ENCODE measurements at regions not wholly inside any gene's neighbourhood (a gene's known extent, or its start where the extent isn't known, plus 50 kb on each side); places are given as distances from the start of the nearest gene placed in this dataset.
"Not testable (repeated sequence)": the region's sequence is repeated elsewhere in the genome, so short reads cannot be mapped to it uniquely, and the experiment has no call there.

DNA sequence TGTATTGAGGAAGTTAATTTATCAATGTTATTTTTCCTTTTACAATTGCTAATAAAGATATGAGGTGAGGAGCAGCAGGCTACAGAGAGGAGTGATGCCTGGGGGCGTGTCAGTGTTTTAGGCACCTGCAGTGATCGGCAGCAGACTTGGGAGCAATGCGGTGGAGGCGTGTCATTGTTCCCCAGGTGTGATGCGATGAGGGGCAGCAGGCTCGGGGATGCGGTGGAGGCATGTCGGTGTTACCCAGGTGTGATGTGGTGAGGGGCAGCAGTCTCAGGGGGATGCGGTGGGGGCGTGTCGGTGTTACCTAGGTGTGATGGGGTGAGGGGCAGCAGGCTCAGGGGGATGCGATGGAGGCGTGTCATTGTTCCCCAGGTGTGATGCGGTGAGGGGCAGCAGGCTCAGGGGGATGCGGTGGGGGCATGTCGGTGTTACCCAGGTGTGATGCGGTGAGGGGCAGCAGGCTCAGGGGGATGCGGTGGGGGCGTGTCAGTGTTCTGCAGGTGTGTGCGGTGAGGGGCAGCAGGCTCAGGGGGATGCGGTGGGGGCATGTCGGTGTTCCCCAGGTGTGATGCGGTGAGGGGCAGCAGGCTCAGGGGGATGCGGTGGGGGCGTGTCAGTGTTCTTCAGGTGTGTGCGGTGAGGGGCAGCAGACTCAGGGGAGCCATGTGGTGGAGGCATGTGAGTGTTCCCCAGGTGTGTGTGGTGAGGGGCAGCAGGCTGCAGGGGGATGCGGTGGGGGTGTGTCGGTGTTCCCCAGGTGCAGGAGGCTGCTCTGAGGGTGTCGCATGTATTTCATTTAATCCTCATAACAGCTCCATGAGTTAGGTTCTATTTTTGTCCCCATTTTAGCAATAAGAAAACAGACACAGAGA is 186.2 kb upstream of the GOLGA6L22 start:
- H3K79me2 ChIP-seq (ENCODE audit: low read length); H3K9ac ChIP-seq (ENCODE audit: low read length); H3K4me2 ChIP-seq (ENCODE audit: low read depth, low read length); DNase-seq; H3K27me3 ChIP-seq (replicated peaks; ENCODE audit: insufficient read depth, low read length); H3F3A ChIP-seq (ENCODE audit: insufficient read depth, low read length); H3K9me3 ChIP-seq (replicated peaks; ENCODE audit: insufficient read depth, low read length); H3K27ac ChIP-seq (ENCODE audit: low read length); H2AFZ ChIP-seq (ENCODE audit: low read length); H4K20me1 ChIP-seq (ENCODE audit: insufficient read depth, low read length); H3K36me3 ChIP-seq (replicated peaks; ENCODE audit: insufficient read depth, low read length); H3K4me3 ChIP-seq (ENCODE audit: low read length); H3K9me2 ChIP-seq (replicated peaks; ENCODE audit: insufficient read depth, low read length); H3K4me1 ChIP-seq (ENCODE audit: low read length): not testable (repeated sequence)

- H3K9me3 ChIP-seq (replicated peaks; ENCODE audit: insufficient read depth, low read length); H3K27ac ChIP-seq (ENCODE audit: low read length); H3K4me3 ChIP-seq (ENCODE audit: low read length): not testable (repeated sequence)
Observed at GRCh38 chr15:22273185-22273584, 185.5 kb upstream of the GOLGA6L22 start.

DNA sequence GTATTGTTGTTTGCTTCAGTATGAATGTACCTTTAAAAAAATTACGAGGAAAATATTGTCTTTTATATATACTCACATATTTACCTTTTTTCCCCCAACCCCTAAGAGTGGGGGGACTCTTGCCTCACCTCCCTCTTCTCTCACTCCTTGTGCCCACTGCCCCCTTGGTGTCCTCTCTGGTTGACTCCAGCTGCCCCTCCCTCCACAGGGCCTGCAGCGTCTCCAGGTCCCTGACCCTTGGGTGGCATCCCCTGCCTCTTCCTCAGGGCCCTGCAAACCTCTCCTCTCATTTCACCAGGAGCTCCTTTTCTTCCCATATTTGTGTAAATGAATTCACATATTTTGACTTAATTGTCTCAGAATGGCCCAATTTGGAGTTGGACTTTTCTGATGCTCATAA is 184.3 kb upstream of the GOLGA6L22 start:
- H4K20me1 ChIP-seq (ENCODE audit: insufficient read depth, low read length); H3K27ac ChIP-seq (ENCODE audit: low read length); DNase-seq; H3K36me3 ChIP-seq (replicated peaks; ENCODE audit: insufficient read depth, low read length); H3K9ac ChIP-seq (ENCODE audit: low read length); H3K4me2 ChIP-seq (ENCODE audit: low read depth, low read length); H2AFZ ChIP-seq (ENCODE audit: low read length); H3K79me2 ChIP-seq (ENCODE audit: low read length); H3K4me3 ChIP-seq (ENCODE audit: low read length); H3K4me1 ChIP-seq (ENCODE audit: low read length); H3K9me2 ChIP-seq (replicated peaks; ENCODE audit: insufficient read depth, low read length); H3K27me3 ChIP-seq (replicated peaks; ENCODE audit: insufficient read depth, low read length); H3K9me3 ChIP-seq (replicated peaks; ENCODE audit: insufficient read depth, low read length); H3F3A ChIP-seq (ENCODE audit: insufficient read depth, low read length): not testable (repeated sequence)

More at GRCh38 chr15:22273185-22273584, 185.5 kb upstream of the GOLGA6L22 start:
- H3K4me2 ChIP-seq (ENCODE audit: low read depth, low read length); H4K20me1 ChIP-seq (ENCODE audit: insufficient read depth, low read length); H3K9ac ChIP-seq (ENCODE audit: low read length); H3F3A ChIP-seq (ENCODE audit: insufficient read depth, low read length); H3K4me1 ChIP-seq (ENCODE audit: low read length); H3K79me2 ChIP-seq (ENCODE audit: low read length); H3K9me2 ChIP-seq (replicated peaks; ENCODE audit: insufficient read depth, low read length); H3K27me3 ChIP-seq (replicated peaks; ENCODE audit: insufficient read depth, low read length); H2AFZ ChIP-seq (ENCODE audit: low read length); H3K36me3 ChIP-seq (replicated peaks; ENCODE audit: insufficient read depth, low read length); DNase-seq: not testable (repeated sequence)

DNA sequence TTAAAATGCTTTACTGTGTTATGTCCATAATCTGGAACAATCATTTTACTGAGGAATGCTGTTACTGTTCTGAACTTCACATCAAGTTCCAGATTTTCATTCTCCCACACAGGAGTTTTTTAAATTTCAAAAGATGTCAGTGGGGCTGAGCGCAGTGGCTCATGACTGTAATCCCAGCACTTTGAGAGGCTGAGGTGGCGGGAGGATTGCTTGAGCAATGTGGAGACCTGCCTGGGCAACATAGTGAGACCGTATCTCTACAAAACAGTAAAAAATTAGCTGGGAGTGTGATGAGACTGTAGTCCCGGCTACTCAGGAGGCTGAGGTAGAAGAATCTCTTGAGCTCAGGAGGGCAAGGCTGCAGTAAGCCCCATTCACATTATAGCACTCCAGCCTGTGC is 177.9 kb upstream of the GOLGA6L22 start:
- H3K4me3 ChIP-seq (ENCODE audit: low read length); H2AFZ ChIP-seq (ENCODE audit: low read length); H3K4me1 ChIP-seq (ENCODE audit: low read length); H3K36me3 ChIP-seq (replicated peaks; ENCODE audit: insufficient read depth, low read length); H3K9me3 ChIP-seq (replicated peaks; ENCODE audit: insufficient read depth, low read length); H3K79me2 ChIP-seq (ENCODE audit: low read length); H3K27ac ChIP-seq (ENCODE audit: low read length); H4K20me1 ChIP-seq (ENCODE audit: insufficient read depth, low read length); H3K4me2 ChIP-seq (ENCODE audit: low read depth, low read length); H3K27me3 ChIP-seq (replicated peaks; ENCODE audit: insufficient read depth, low read length); DNase-seq; H3K9ac ChIP-seq (ENCODE audit: low read length); H3F3A ChIP-seq (ENCODE audit: insufficient read depth, low read length); H3K9me2 ChIP-seq (replicated peaks; ENCODE audit: insufficient read depth, low read length): not testable (repeated sequence)

- not testable (repeated sequence) for H3K4me1 ChIP-seq (ENCODE audit: low read length); H4K20me1 ChIP-seq (ENCODE audit: insufficient read depth, low read length); H3K36me3 ChIP-seq (replicated peaks; ENCODE audit: insufficient read depth, low read length); H2AFZ ChIP-seq (ENCODE audit: low read length); H3K27ac ChIP-seq (ENCODE audit: low read length); H3K4me3 ChIP-seq (ENCODE audit: low read length); H3K9me3 ChIP-seq (replicated peaks; ENCODE audit: insufficient read depth, low read length); H3K9me2 ChIP-seq (replicated peaks; ENCODE audit: insufficient read depth, low read length); H3K79me2 ChIP-seq (ENCODE audit: low read length); H3K4me2 ChIP-seq (ENCODE audit: low read depth, low read length); H3F3A ChIP-seq (ENCODE audit: insufficient read depth, low read length); H3K27me3 ChIP-seq (replicated peaks; ENCODE audit: insufficient read depth, low read length); DNase-seq; H3K9ac ChIP-seq (ENCODE audit: low read length)
Observed at GRCh38 chr15:22282794-22283533, 175.7 kb upstream of the GOLGA6L22 start.

- not testable (repeated sequence) for H3K9me2 ChIP-seq (replicated peaks; ENCODE audit: insufficient read depth, low read length); H3K4me2 ChIP-seq (ENCODE audit: low read depth, low read length); DNase-seq; H3K4me3 ChIP-seq (ENCODE audit: low read length); H3K27me3 ChIP-seq (replicated peaks; ENCODE audit: insufficient read depth, low read length); H3K27ac ChIP-seq (ENCODE audit: low read length); H2AFZ ChIP-seq (ENCODE audit: low read length); H3K79me2 ChIP-seq (ENCODE audit: low read length); H4K20me1 ChIP-seq (ENCODE audit: insufficient read depth, low read length); H3K9me3 ChIP-seq (replicated peaks; ENCODE audit: insufficient read depth, low read length); H3K9ac ChIP-seq (ENCODE audit: low read length); H3K4me1 ChIP-seq (ENCODE audit: low read length); H3K36me3 ChIP-seq (replicated peaks; ENCODE audit: insufficient read depth, low read length); H3F3A ChIP-seq (ENCODE audit: insufficient read depth, low read length)
Observed at GRCh38 chr15:22284795-22285420, 173.8 kb upstream of the GOLGA6L22 start.

GRCh38 chr15:22291054-22291453 is 167.6 kb upstream of the GOLGA6L22 start:
- H3K79me2 ChIP-seq (ENCODE audit: low read length); H3K9me2 ChIP-seq (replicated peaks; ENCODE audit: insufficient read depth, low read length); H3F3A ChIP-seq (ENCODE audit: insufficient read depth, low read length); H3K9me3 ChIP-seq (replicated peaks; ENCODE audit: insufficient read depth, low read length); DNase-seq; H3K4me1 ChIP-seq (ENCODE audit: low read length); H3K4me2 ChIP-seq (ENCODE audit: low read depth, low read length); H2AFZ ChIP-seq (ENCODE audit: low read length); H3K27me3 ChIP-seq (replicated peaks; ENCODE audit: insufficient read depth, low read length); H3K4me3 ChIP-seq (ENCODE audit: low read length); H3K9ac ChIP-seq (ENCODE audit: low read length); H3K36me3 ChIP-seq (replicated peaks; ENCODE audit: insufficient read depth, low read length); H4K20me1 ChIP-seq (ENCODE audit: insufficient read depth, low read length); H3K27ac ChIP-seq (ENCODE audit: low read length): not testable (repeated sequence)

All from MM.1S (cell line).